SU-DHL-6 (cell line): ENCODE measurements at regions not wholly inside any gene's neighbourhood (a gene's known extent, or its start where the extent isn't known, plus 50 kb on each side); places are given as distances from the start of the nearest gene placed in this dataset.

ENCODE experiments used
- H2AFZ ChIP-seq: fragments of 200-600 bp; sonication (generic); 2 replicates; pipeline ENCODE4 v1.6.1; 2014; ENCODE audit warnings: low read depth, mild to moderate bottlenecking, moderate library complexity, mixed read lengths, antibody characterized with exemption, low read length; ENCODE audit not compliant: severe bottlenecking
- H3F3A ChIP-seq: fragments of 200-600 bp; shearing (Covaris generic); 2 replicates; pipeline ENCODE4 v1.6.0; 2016; ENCODE audit warnings: antibody characterized with exemption, mild to moderate bottlenecking; ENCODE audit not compliant: insufficient read depth
- H3K27ac ChIP-seq: fragments of 200-600 bp; sonication (generic); 2 replicates; pipeline ENCODE4 v1.5.1; 2016; ENCODE audit warnings: low read depth, mild to moderate bottlenecking, low read length, moderate library complexity, mixed read lengths
- H3K27me3 ChIP-seq: fragments of 200-600 bp; sonication (generic), shearing (Covaris generic); 2 replicates; pipeline ENCODE4 v1.6.0; 2014; ENCODE audit warnings: mild to moderate bottlenecking, low read length
- H3K36me3 ChIP-seq: fragments of 200-600 bp; sonication (generic); 2 replicates; pipeline ENCODE4 v1.6.1; 2014; ENCODE audit warnings: mild to moderate bottlenecking, low read length, mixed read lengths
- H3K4me2 ChIP-seq: fragments of 300-600, 200-600 bp; shearing (Covaris generic), sonication (generic); 2 replicates; pipeline ENCODE4 v1.6.0; 2014; ENCODE audit warnings: low read length, low read depth, mild to moderate bottlenecking; ENCODE audit not compliant: poor library complexity, severe bottlenecking
- H3K4me3 ChIP-seq: fragments of 200-600 bp; sonication (generic); 2 replicates; pipeline ENCODE4 v1.5.1; 2014; ENCODE audit warnings: antibody characterized with exemption, low read length, mild to moderate bottlenecking, mixed read lengths; ENCODE audit not compliant: insufficient read depth, poor library complexity, severe bottlenecking
- H3K79me2 ChIP-seq: fragments of 200-600 bp; sonication (generic); 2 replicates; pipeline ENCODE4 v1.6.1; 2014; ENCODE audit warnings: mild to moderate bottlenecking, low read length, moderate library complexity; ENCODE audit not compliant: insufficient read depth
- H3K9ac ChIP-seq: fragments of 200-600 bp; sonication (generic); 2 replicates; pipeline ENCODE4 v1.7.0; 2014; ENCODE audit warnings: mild to moderate bottlenecking, low read length
- H3K9me2 ChIP-seq: fragments of 200-600 bp; sonication (generic); replicated peaks from 2 replicates; pipeline ENCODE4 v1.6.1; 2014; ENCODE audit warnings: low read length; ENCODE audit not compliant: insufficient read depth
- H3K9me3 ChIP-seq: fragments of 200-600 bp; sonication (generic); 2 replicates; pipeline ENCODE4 v1.6.1; 2014; ENCODE audit warnings: low read length, mixed read lengths; ENCODE audit not compliant: insufficient read depth
- H4K20me1 ChIP-seq: fragments of 200-600 bp; sonication (generic); 2 replicates; pipeline ENCODE4 v1.6.1; 2014; ENCODE audit warnings: low read depth, mild to moderate bottlenecking, antibody characterized with exemption, low read length, moderate library complexity, mixed read lengths
- CTCF ChIP-seq: fragments of 200-600 bp; sonication (generic); IDR thresholded peaks from one replicate; pipeline ENCODE4 v1.5.1; 2017; ENCODE audit warnings: antibody characterized with exemption, mild to moderate bottlenecking, low read length, moderate library complexity; ENCODE audit not compliant: insufficient read depth, poor library complexity, severe bottlenecking
- EZH2phosphoT487 ChIP-seq: fragments of 200-600 bp; sonication (generic), shearing (Covaris generic); conservative IDR thresholded peaks from 2 replicates; pipeline ENCODE4 v1.6.1; 2018; ENCODE audit warnings: mild to moderate bottlenecking, antibody characterized with exemption, low read length, moderate library complexity, mixed read lengths

- Histone ChIP-seq H2AFZ (no peak overlapping the region), H3K79me2 (no peaks in the 10 kb centered on the region), H3K9me3 (no peaks in the 10 kb centered on the region), H3K9me2 (no peaks in the 10 kb centered on the region), H4K20me1 (no peaks in the 10 kb centered on the region), H3K27ac (no peak overlapping the region), H3F3A (no peaks in the 10 kb centered on the region), H3K9ac (no peak overlapping the region), H3K4me3 (no peak overlapping the region), H3K27me3 (no peaks in the 10 kb centered on the region), H3K36me3 (no peaks in the 10 kb centered on the region), H3K4me2 (no peak overlapping the region)
- TF ChIP-seq EZH2phosphoT487 = no peak
- TF ChIP-seq CTCF = no peak
Observed at GRCh38 chr1:101290922-101291561, 54.2 kb downstream of the S1PR1 start.

- Histone ChIP-seq H3K4me2 (no peak overlapping the region), H3K9ac (no peak overlapping the region), H3F3A (no peaks in the 10 kb centered on the region), H3K36me3 (no peaks in the 10 kb centered on the region), H4K20me1 (no peaks in the 10 kb centered on the region), H2AFZ (no peak overlapping the region), H3K79me2 (no peaks in the 10 kb centered on the region), H3K9me2 (no peaks in the 10 kb centered on the region), H3K9me3 (no peaks in the 10 kb centered on the region), H3K27ac (no peak overlapping the region), H3K27me3 (no peaks in the 10 kb centered on the region), H3K4me3 (no peak overlapping the region)
- TF ChIP-seq EZH2phosphoT487 (no peak), CTCF (no peak)
Observed at GRCh38 chr1:101291562-101292380, 55.0 kb downstream of the S1PR1 start.

GRCh38 chr1:101293461-101294051, 56.7 kb downstream of the S1PR1 start:
- no peaks in the 10 kb centered on the region for H3K36me3 ChIP-seq
- H3K9me2 ChIP-seq = no peaks in the 10 kb centered on the region
- no peaks in the 10 kb centered on the region for H4K20me1 ChIP-seq
- no peak overlapping the region for H2AFZ ChIP-seq
- H3K27me3 ChIP-seq = no peaks in the 10 kb centered on the region
- no peaks in the 10 kb centered on the region for H3F3A ChIP-seq
- H3K79me2 ChIP-seq = no peaks in the 10 kb centered on the region
- TF ChIP-seq CTCF (no peak), EZH2phosphoT487 (no peak)
- no peak overlapping the region for H3K9ac ChIP-seq
- H3K27ac ChIP-seq = no peak overlapping the region
- no peak overlapping the region for H3K4me2 ChIP-seq
- H3K4me3 ChIP-seq = no peak overlapping the region
- H3K9me3 ChIP-seq = no peaks in the 10 kb centered on the region
